ENCODE measurements at regions not wholly inside any gene's neighbourhood (a gene's known extent, or its start where the extent isn't known, plus 50 kb on each side); places are given as distances from the start of the nearest gene placed in this dataset.
"Not testable (repeated sequence)": the region's sequence is repeated elsewhere in the genome, so short reads cannot be mapped to it uniquely, and the experiment has no call there.

GRCh38 chr3:64363842-64364241 is 138.6 kb upstream of the PRICKLE2 start:
- FAIRE-seq (no peak), DNase-seq (no peak)
- no peak for TF ChIP-seq CTCF (IDR thresholded peaks at IDR 0.05; ENCODE audit: borderline replicate concordance, extremely low read depth, insufficient read depth)
- no peaks in the 10 kb centered on the region for H3K9me3 ChIP-seq (ENCODE audit: control insufficient read depth in 2 of 3, insufficient read depth in 1 of 3, low read length in 3 of 3)
- intact Hi-C loops (cut with DNase I), result no loop called here
- no peaks in the 10 kb centered on the region for H3K4me1 ChIP-seq (ENCODE audit: control insufficient read depth in 2 of 3, insufficient read depth in 2 of 3, low read depth in 1 of 3, low read length in 3 of 3)
- no peaks in the 10 kb centered on the region for H3K27me3 ChIP-seq (ENCODE audit: control insufficient read depth, insufficient read depth, low read length)
- H3K36me3 ChIP-seq (ENCODE audit: control insufficient read depth in 2 of 3, insufficient read depth in 3 of 3, low read length in 3 of 3), result no peaks in the 10 kb centered on the region
- no peak overlapping the region for H3K27ac ChIP-seq (ENCODE audit: low read depth in 2 of 2, low read length in 2 of 2)
- no peak overlapping the region for H3K4me3 ChIP-seq (ENCODE audit: low read length in 3 of 3)
- no peak overlapping the region for H3K9ac ChIP-seq (ENCODE audit: low read length in 3 of 3)

- FAIRE-seq, result no peak
- H3K9me3 ChIP-seq (ENCODE audit: control insufficient read depth in 2 of 3, insufficient read depth in 1 of 3, low read length in 3 of 3), result no peaks in the 10 kb centered on the region
- no peak for TF ChIP-seq CTCF (IDR thresholded peaks at IDR 0.05; ENCODE audit: borderline replicate concordance, extremely low read depth, insufficient read depth)
- no peak overlapping the region for H3K9ac ChIP-seq (ENCODE audit: low read length in 3 of 3)
- no peaks in the 10 kb centered on the region for H3K27me3 ChIP-seq (ENCODE audit: control insufficient read depth, insufficient read depth, low read length)
- no peaks in the 10 kb centered on the region for H3K36me3 ChIP-seq (ENCODE audit: control insufficient read depth in 2 of 3, insufficient read depth in 3 of 3, low read length in 3 of 3)
- DNase-seq, result no peak
- H3K4me1 ChIP-seq (ENCODE audit: control insufficient read depth in 2 of 3, insufficient read depth in 2 of 3, low read depth in 1 of 3, low read length in 3 of 3), result no peaks in the 10 kb centered on the region
- H3K4me3 ChIP-seq (ENCODE audit: low read length in 3 of 3), result no peak overlapping the region
- intact Hi-C loops (cut with DNase I), result no loop called here
- no peak overlapping the region for H3K27ac ChIP-seq (ENCODE audit: low read depth in 2 of 2, low read length in 2 of 2)
These were observed 136.9 kb upstream of the PRICKLE2 start for GRCh38 chr3:64361962-64362735.

DNA sequence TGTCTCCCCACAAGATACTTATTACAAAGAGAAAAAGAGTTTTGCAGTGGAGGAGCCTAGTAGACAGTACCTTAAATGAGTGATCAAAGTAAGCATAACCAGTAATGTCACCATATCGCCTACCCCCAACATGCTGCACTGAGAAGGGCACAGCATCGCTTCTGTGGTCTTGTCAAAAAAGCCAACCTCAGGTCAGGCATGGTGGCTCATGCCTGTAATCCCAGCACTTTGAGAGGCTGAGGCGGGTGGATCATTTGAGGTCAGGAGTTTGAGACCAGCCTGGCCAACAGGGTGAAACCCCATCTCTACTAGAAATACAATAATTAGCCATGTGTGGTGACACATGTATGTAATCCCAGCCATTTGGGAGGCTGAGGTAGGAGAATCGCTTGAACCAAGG is 135.8 kb upstream of the PRICKLE2 start:
- H3K36me3 ChIP-seq (ENCODE audit: control insufficient read depth in 2 of 3, insufficient read depth in 3 of 3, low read length in 3 of 3); H3K9ac ChIP-seq (ENCODE audit: low read length in 3 of 3); H3K4me3 ChIP-seq (ENCODE audit: low read length in 3 of 3); H3K4me1 ChIP-seq (ENCODE audit: control insufficient read depth in 2 of 3, insufficient read depth in 2 of 3, low read depth in 1 of 3, low read length in 3 of 3); H3K9me3 ChIP-seq (ENCODE audit: control insufficient read depth in 2 of 3, insufficient read depth in 1 of 3, low read length in 3 of 3); H3K27ac ChIP-seq (ENCODE audit: low read depth in 2 of 2, low read length in 2 of 2); intact Hi-C loops (cut with DNase I); H3K27me3 ChIP-seq (ENCODE audit: control insufficient read depth, insufficient read depth, low read length); FAIRE-seq: not testable (repeated sequence)
- DNase-seq, result peak in 1 of 5 donors; percentile 33

- DNase-seq, result no peak
- Histone ChIP-seq H3K27ac (ENCODE audit: low read depth in 2 of 2, low read length in 2 of 2) (no peak overlapping the region), H3K9me3 (ENCODE audit: control insufficient read depth in 2 of 3, insufficient read depth in 1 of 3, low read length in 3 of 3) (no peaks in the 10 kb centered on the region), H3K36me3 (ENCODE audit: control insufficient read depth in 2 of 3, insufficient read depth in 3 of 3, low read length in 3 of 3) (no peaks in the 10 kb centered on the region), H3K9ac (ENCODE audit: low read length in 3 of 3) (no peak overlapping the region), H3K4me3 (ENCODE audit: low read length in 3 of 3) (no peak overlapping the region), H3K4me1 (ENCODE audit: control insufficient read depth in 2 of 3, insufficient read depth in 2 of 3, low read depth in 1 of 3, low read length in 3 of 3) (peaks cover 0 to 3% (median 0%) of the 10 kb centered on the region in 3 donors), H3K27me3 (ENCODE audit: control insufficient read depth, insufficient read depth, low read length) (no peaks in the 10 kb centered on the region)
- intact Hi-C loops (cut with DNase I), result no loop called here
- no peak for TF ChIP-seq CTCF (IDR thresholded peaks at IDR 0.05; ENCODE audit: borderline replicate concordance, extremely low read depth, insufficient read depth)
- no peak for FAIRE-seq
These were observed 135.0 kb upstream of the PRICKLE2 start for GRCh38 chr3:64360280-64360679.

Measured in kidney (tissue), 13 donors.